ENCODE measurements at regions not wholly inside any gene's neighbourhood (a gene's known extent, or its start where the extent isn't known, plus 50 kb on each side); places are given as distances from the start of the nearest gene placed in this dataset.

DNA sequence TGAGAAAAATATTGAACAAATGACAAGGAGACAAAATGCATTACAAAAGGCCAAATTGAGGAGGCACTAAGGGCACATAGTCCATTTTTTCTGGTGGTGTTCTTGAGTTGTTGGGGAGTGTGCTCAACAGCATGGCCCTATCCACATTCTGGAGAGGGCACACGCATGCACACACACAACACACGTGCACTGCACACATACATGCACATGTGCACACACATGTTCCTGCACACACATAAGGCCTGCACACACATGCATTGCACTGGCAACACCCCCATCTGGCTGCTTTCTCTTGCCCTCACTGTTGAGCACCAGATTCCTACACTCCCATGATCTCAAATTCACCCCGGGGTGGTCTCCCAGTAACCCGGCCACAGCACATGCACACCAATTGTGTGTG lies 659.2 kb upstream of the RAB6C start:
- TF ChIP-seq, protein P1, sequence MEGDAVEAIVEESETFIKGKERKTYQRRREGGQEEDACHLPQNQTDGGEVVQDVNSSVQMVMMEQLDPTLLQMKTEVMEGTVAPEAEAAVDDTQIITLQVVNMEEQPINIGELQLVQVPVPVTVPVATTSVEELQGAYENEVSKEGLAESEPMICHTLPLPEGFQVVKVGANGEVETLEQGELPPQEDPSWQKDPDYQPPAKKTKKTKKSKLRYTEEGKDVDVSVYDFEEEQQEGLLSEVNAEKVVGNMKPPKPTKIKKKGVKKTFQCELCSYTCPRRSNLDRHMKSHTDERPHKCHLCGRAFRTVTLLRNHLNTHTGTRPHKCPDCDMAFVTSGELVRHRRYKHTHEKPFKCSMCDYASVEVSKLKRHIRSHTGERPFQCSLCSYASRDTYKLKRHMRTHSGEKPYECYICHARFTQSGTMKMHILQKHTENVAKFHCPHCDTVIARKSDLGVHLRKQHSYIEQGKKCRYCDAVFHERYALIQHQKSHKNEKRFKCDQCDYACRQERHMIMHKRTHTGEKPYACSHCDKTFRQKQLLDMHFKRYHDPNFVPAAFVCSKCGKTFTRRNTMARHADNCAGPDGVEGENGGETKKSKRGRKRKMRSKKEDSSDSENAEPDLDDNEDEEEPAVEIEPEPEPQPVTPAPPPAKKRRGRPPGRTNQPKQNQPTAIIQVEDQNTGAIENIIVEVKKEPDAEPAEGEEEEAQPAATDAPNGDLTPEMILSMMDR (conservative IDR thresholded peaks at IDR 0.05; ENCODE audit: low read depth, low read length): no peak
- no peak for TF ChIP-seq EZH2 (IDR thresholded peaks at IDR 0.05; ENCODE audit: borderline replicate concordance, low read depth, low read length, poor library complexity, severe bottlenecking)

Data from A673 (cell line).